Breast epithelium (tissue), 4 donors: ENCODE measurements at regions not wholly inside any gene's neighbourhood (a gene's known extent, or its start where the extent isn't known, plus 50 kb on each side); places are given as distances from the start of the nearest gene placed in this dataset.

Experiments
- DNase-seq, 2 donors: peaks; one replicate each; pipeline ENCODE4 v3.0.0-alpha.2; 2019; ENCODE audit warnings: low spot score in 2 of 2
- H3K27ac ChIP-seq, 2 donors: fragments of 200-600 bp; sonication (generic) in 1 of 2; one replicate each; pipeline ENCODE4 v1.5.1; 2016 to 2019; ENCODE audit warnings: mild to moderate bottlenecking in 1 of 2
- H3K27me3 ChIP-seq, 2 donors: fragments of 200-600 bp; sonication (generic) in 1 of 2; one replicate each; pipeline versions ENCODE4 v1.5.1 to v1.6.0; 2017 to 2019; ENCODE audit warnings: control low read depth in 1 of 2, mild to moderate bottlenecking in 1 of 2
- H3K36me3 ChIP-seq: fragments of 200-600 bp; one replicate; pipeline ENCODE4 v1.5.1; 2019
- H3K4me1 ChIP-seq, 2 donors: fragments of 200-600 bp; sonication (generic); one replicate each; pipeline ENCODE4 v1.5.1; 2016 to 2019; ENCODE audit warnings: control low read depth in 1 of 2
- H3K4me3 ChIP-seq, 3 donors: fragments of 200-600 bp; sonication (generic); 1 replicate in 2 of 3; 2 replicates in 1 of 3; pipeline ENCODE4 v1.5.1; 2016 to 2019; ENCODE audit warnings: mild to moderate bottlenecking in 3 of 3, moderate library complexity in 2 of 3
- H3K9me3 ChIP-seq, 2 donors: fragments of 200-600 bp; sonication (generic) in 1 of 2; one replicate each; pipeline ENCODE4 v1.5.1; 2016 to 2019; ENCODE audit warnings: control low read depth in 1 of 2
- CTCF ChIP-seq, 3 donors: fragments of 450-650 bp; IDR thresholded peaks; one replicate each; pipeline ENCODE4 v1.5.1; 2016 to 2017; ENCODE audit warnings: antibody characterized with exemption in 3 of 3, mild to moderate bottlenecking in 3 of 3, moderate library complexity in 3 of 3
- POLR2A ChIP-seq: fragments of 450-650 bp; IDR thresholded peaks from one replicate; pipeline ENCODE4 v1.6.1; 2016; ENCODE audit warnings: antibody characterized with exemption, mild to moderate bottlenecking, moderate library complexity
- POLR2AphosphoS5 ChIP-seq, 3 donors: sonication (generic); formaldehyde crosslinking; IDR thresholded peaks; one replicate each; pipeline ENCODE4 v1.6.1; 2017; ENCODE audit warnings: antibody characterized with exemption in 3 of 3
- intact Hi-C: fragments of 100-400 bp; cut with DNase I; formaldehyde crosslinking; loops from one replicate; pipeline ENCODE4 v1.15.1; 2023; ENCODE audit warnings: low total_unique reads

GRCh38 chr1:58403894-58404293 is 142.6 kb downstream of the OMA1 start:
- TF ChIP-seq POLR2AphosphoS5 (IDR thresholded peaks at IDR 0.05) (no peak), POLR2A (no peak), CTCF (IDR thresholded peaks at IDR 0.05) (no peak)
- Histone ChIP-seq H3K27me3 (no peaks in the 10 kb centered on the region), H3K36me3 (no peaks in the 10 kb centered on the region), H3K9me3 (no peaks in the 10 kb centered on the region), H3K27ac (no peak overlapping the region), H3K4me3 (no peak overlapping the region), H3K4me1 (no peaks in the 10 kb centered on the region)
- intact Hi-C loops: no loop called here
- no peak for DNase-seq

DNA sequence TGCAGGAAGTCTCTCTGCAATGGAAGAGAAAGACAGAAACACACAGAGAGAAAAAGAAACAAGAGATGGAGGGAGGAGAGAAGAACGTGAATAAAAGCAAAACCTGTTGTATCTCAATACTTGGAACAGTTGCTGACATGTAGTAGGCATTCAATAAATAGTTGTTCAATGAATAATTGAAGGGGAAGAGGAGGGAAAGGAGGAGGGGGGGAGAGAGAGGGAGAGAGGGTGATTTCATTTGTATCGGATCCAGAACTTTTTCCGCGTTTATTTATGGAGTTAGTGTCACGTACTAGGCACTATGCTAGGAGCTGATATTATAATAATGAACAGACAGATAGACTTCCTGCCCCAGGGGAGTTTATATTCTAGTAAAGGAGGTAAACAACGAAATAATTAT is 144.1 kb downstream of the OMA1 start:
- H3K27me3 ChIP-seq: no peaks in the 10 kb centered on the region
- H3K4me3 ChIP-seq: no peak overlapping the region
- H3K27ac ChIP-seq: no peak overlapping the region
- H3K9me3 ChIP-seq: no peaks in the 10 kb centered on the region
- intact Hi-C loops: no loop called here
- H3K36me3 ChIP-seq: no peaks in the 10 kb centered on the region
- no peak for DNase-seq
- TF ChIP-seq CTCF (IDR thresholded peaks at IDR 0.05): no peak
- TF ChIP-seq POLR2A: no peak
- no peak for TF ChIP-seq POLR2AphosphoS5 (IDR thresholded peaks at IDR 0.05)
- H3K4me1 ChIP-seq: no peaks in the 10 kb centered on the region

DNA sequence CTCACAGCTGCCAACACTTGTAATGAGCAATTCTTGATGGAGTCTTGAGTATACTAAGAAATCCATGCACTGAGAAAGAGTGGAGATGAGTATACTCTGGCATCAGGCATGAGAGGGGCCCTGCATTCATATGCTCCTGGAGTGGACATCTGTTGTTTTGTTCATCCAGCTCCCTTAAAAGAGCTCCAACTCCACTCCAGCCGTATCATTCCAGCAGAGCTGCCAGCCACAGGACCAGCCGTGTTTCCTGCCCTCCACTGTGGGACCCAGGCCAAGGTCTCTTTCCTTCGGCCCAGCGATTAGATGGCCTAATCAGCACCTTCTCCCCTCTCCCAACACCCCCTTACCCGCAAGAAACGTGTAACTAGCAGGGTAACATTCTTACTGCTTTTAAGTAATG is 144.5 kb downstream of the OMA1 start:
- no peaks in the 10 kb centered on the region for H3K27me3 ChIP-seq
- no peak for DNase-seq
- no peak overlapping the region for H3K4me3 ChIP-seq
- no peaks in the 10 kb centered on the region for H3K4me1 ChIP-seq
- H3K27ac ChIP-seq: no peak overlapping the region
- intact Hi-C loops: no loop called here
- TF ChIP-seq POLR2AphosphoS5 (IDR thresholded peaks at IDR 0.05): no peak
- TF ChIP-seq POLR2A: no peak
- no peak for TF ChIP-seq CTCF (IDR thresholded peaks at IDR 0.05)
- no peaks in the 10 kb centered on the region for H3K9me3 ChIP-seq
- H3K36me3 ChIP-seq: no peaks in the 10 kb centered on the region

DNA sequence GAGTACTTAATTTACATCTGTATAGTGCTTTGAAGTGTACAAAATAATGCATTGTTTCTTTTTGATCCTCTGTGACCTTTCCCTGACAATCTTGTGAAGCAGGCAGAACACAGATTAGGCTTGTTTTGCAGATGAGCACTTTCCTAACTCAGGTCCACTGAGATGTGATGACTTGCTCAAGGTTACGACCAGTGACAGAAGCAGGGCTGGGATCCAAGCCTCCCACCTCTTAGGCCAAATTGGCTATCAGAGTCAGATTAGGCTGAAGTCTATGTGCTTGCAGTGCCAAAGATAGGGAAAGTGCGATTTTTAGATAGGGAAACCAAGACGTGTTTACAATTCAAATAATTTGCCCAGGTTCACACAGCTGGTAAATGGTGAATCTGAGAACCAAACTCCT is 147.3 kb downstream of the OMA1 start:
- Histone ChIP-seq H3K27me3 (no peaks in the 10 kb centered on the region), H3K4me3 (no peak overlapping the region), H3K36me3 (no peaks in the 10 kb centered on the region), H3K4me1 (no peaks in the 10 kb centered on the region), H3K9me3 (no peaks in the 10 kb centered on the region), H3K27ac (no peak overlapping the region)
- no peak for DNase-seq
- TF ChIP-seq POLR2AphosphoS5 (IDR thresholded peaks at IDR 0.05) (no peak), CTCF (IDR thresholded peaks at IDR 0.05) (no peak), POLR2A (no peak)
- intact Hi-C loops: no loop called here

DNA sequence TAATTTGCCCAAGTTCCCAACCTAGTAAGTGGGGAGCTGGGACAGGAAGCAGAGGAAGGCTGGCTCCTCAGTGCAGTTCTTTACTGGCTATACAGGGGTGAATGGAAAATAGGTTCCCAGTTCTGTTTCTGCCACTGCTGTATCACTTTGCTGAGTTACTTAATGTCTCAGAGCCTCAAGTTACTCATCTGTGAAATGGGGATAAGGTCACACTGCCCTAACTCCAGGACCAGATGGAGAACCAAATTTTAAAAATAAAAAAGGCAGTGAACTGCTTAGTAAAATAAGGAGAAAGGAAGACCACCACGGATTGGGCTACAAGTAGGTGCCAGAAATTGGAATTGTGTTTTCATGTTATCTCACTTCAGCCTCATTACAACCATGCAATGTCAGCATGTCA is 147.8 kb downstream of the OMA1 start:
- intact Hi-C loops: no loop called here

More for the DNA sequence above, 147.8 kb downstream of the OMA1 start:
- H3K36me3 ChIP-seq: no peaks in the 10 kb centered on the region
- TF ChIP-seq CTCF (IDR thresholded peaks at IDR 0.05): no peak
- TF ChIP-seq POLR2A: no peak
- no peak for TF ChIP-seq POLR2AphosphoS5 (IDR thresholded peaks at IDR 0.05)
- no peak for DNase-seq
- H3K27ac ChIP-seq: no peak overlapping the region
- no peaks in the 10 kb centered on the region for H3K4me1 ChIP-seq
- H3K4me3 ChIP-seq: no peak overlapping the region
- no peaks in the 10 kb centered on the region for H3K9me3 ChIP-seq
- no peaks in the 10 kb centered on the region for H3K27me3 ChIP-seq
